GM23338 (cell line): ENCODE measurements at regions not wholly inside any gene's neighbourhood (a gene's known extent, or its start where the extent isn't known, plus 50 kb on each side); places are given as distances from the start of the nearest gene placed in this dataset.

Experiments used
- ATAC-seq: fragments of 200-7000 bp; cut with Tn5 transposase; 3 replicates; pipeline ENCODE4 v1.9.1; 2020
- DNase-seq: peaks from one replicate; pipeline ENCODE4 v3.0.0-alpha.2; 2015; ENCODE audit warnings: low spot score
- H2AFZ ChIP-seq: fragments of 200-600 bp; sonication (generic); 2 replicates; pipeline ENCODE4 v1.8.0; 2016; ENCODE audit warnings: antibody characterized with exemption, mild to moderate bottlenecking, moderate library complexity
- H3F3A ChIP-seq: fragments of 200-600 bp; sonication (generic); replicated peaks from 2 replicates; pipeline ENCODE4 v1.8.0; 2017; ENCODE audit warnings: antibody characterized with exemption, mixed run types, low read depth
- H3K27ac ChIP-seq: fragments of 200-600 bp; sonication (generic); 2 replicates; pipeline ENCODE4 v1.6.1; 2016; ENCODE audit warnings: low read depth
- H3K27me3 ChIP-seq: fragments of 200-600 bp; sonication (generic); 2 replicates; pipeline ENCODE4 v1.8.0; 2016; ENCODE audit warnings: mild to moderate bottlenecking, mixed run types, moderate library complexity; ENCODE audit not compliant: insufficient read depth
- H3K36me3 ChIP-seq: fragments of 200-600 bp; sonication (generic); 2 replicates; pipeline ENCODE4 v1.8.0; 2016; ENCODE audit warnings: mild to moderate bottlenecking; ENCODE audit not compliant: insufficient read depth
- H3K4me1 ChIP-seq: fragments of 200-600 bp; sonication (generic); 2 replicates; pipeline ENCODE4 v1.8.0; 2016; ENCODE audit warnings: mild to moderate bottlenecking, moderate library complexity; ENCODE audit not compliant: insufficient read depth
- H3K4me2 ChIP-seq: fragments of 200-600 bp; sonication (generic); 2 replicates; pipeline ENCODE4 v1.7.1; 2017; ENCODE audit warnings: mixed run types
- H3K4me3 ChIP-seq: fragments of 200-600 bp; sonication (generic); 2 replicates; pipeline ENCODE4 v1.6.1; 2016; ENCODE audit warnings: mixed run types
- H3K79me2 ChIP-seq: fragments of 200-600 bp; sonication (generic); replicated peaks from 2 replicates; pipeline ENCODE4 v1.8.0; 2017; ENCODE audit warnings: mild to moderate bottlenecking; ENCODE audit not compliant: insufficient read depth
- H3K9me2 ChIP-seq: fragments of 200-600 bp; sonication (generic); 2 replicates; pipeline ENCODE4 v1.8.0; 2017; ENCODE audit not compliant: insufficient read depth
- H4K20me1 ChIP-seq: fragments of 200-600 bp; sonication (generic); replicated peaks from 2 replicates; pipeline ENCODE4 v1.8.0; 2017; ENCODE audit warnings: mild to moderate bottlenecking; ENCODE audit not compliant: insufficient read depth
- H3K27ac Mint-ChIP-seq: 2 replicates; pipeline ENCODE4 v1.8.0; 2020; ENCODE audit warnings: inconsistent platforms, mild to moderate bottlenecking, moderate library complexity, mixed read lengths
- H3K27me3 Mint-ChIP-seq: 3 replicates; pipeline ENCODE4 v1.8.0; 2022; ENCODE audit warnings: low read depth, mild to moderate bottlenecking, moderate library complexity, mixed read lengths, inconsistent platforms; ENCODE audit not compliant: insufficient read depth, poor library complexity
- H3K36me3 Mint-ChIP-seq: 3 replicates; pipeline ENCODE4 v1.8.0; 2021; ENCODE audit warnings: low read depth, mild to moderate bottlenecking, inconsistent platforms, moderate library complexity, mixed read lengths
- H3K4me1 Mint-ChIP-seq: 3 replicates; pipeline ENCODE4 v1.8.0; 2020; ENCODE audit warnings: mild to moderate bottlenecking, inconsistent platforms, mixed read lengths
- H3K4me3 Mint-ChIP-seq: 3 replicates; pipeline ENCODE4 v1.8.0; 2021; ENCODE audit warnings: moderate library complexity, mild to moderate bottlenecking, inconsistent platforms, mixed read lengths
- H3K9me3 Mint-ChIP-seq: 3 replicates; pipeline ENCODE4 v1.8.0; 2020; ENCODE audit warnings: moderate library complexity, mild to moderate bottlenecking, inconsistent platforms, mixed read lengths
- CTCF ChIP-seq, 2 experiments: fragments of 200-600 bp in 1 of 2; sonication (generic) in 1 of 2; conservative IDR thresholded peaks; 2 replicates each; pipeline versions ENCODE4 v1.5.1 to v1.6.1; 2016 to 2017; ENCODE audit warnings: antibody characterized with exemption in 2 of 2, low read depth in 2 of 2, mild to moderate bottlenecking in 2 of 2, moderate library complexity in 1 of 2
- ETS1 ChIP-seq: IDR thresholded peaks from 2 replicates; pipeline ENCODE4 v1.6.1; 2016; ENCODE audit warnings: antibody characterized with exemption
- EZH2phosphoT487 ChIP-seq: fragments of 200-600 bp; sonication (generic); IDR thresholded peaks from one replicate; pipeline ENCODE4 v1.8.1; 2018; ENCODE audit warnings: antibody characterized with exemption; ENCODE audit not compliant: unreplicated experiment
- JUNB ChIP-seq: IDR thresholded peaks from one replicate; pipeline ENCODE4 v1.6.1; 2016; ENCODE audit warnings: antibody characterized with exemption; ENCODE audit not compliant: unreplicated experiment
- NANOG ChIP-seq: IDR thresholded peaks from 2 replicates; pipeline ENCODE4 v1.6.1; 2016; ENCODE audit warnings: antibody characterized with exemption, borderline replicate concordance
- POLR2AphosphoS5 ChIP-seq: IDR thresholded peaks from 2 replicates; pipeline ENCODE4 v1.6.1; 2016; ENCODE audit warnings: antibody characterized with exemption, low read depth
- REST ChIP-seq: IDR thresholded peaks from one replicate; pipeline ENCODE4 v1.6.1; 2018; ENCODE audit warnings: antibody characterized with exemption; ENCODE audit not compliant: unreplicated experiment
- STAT1 ChIP-seq: IDR thresholded peaks from one replicate; pipeline ENCODE4 v1.6.1; 2016; ENCODE audit warnings: antibody characterized with exemption; ENCODE audit not compliant: unreplicated experiment
- ZNF114 ChIP-seq: fragments of 250-450 bp; sonication (Bioruptor Pico); IDR thresholded peaks from 2 replicates; pipeline ENCODE4 v1.5.0; 2020; ENCODE audit warnings: mild to moderate bottlenecking, moderate library complexity
- ZNF331 ChIP-seq: fragments of 250-450 bp; sonication (Bioruptor Pico); IDR thresholded peaks from 2 replicates; pipeline ENCODE4 v1.5.0; 2020; ENCODE audit warnings: low read depth, mild to moderate bottlenecking, moderate library complexity
- ZNF462 ChIP-seq: fragments of 250-450 bp; sonication (Bioruptor Pico); IDR thresholded peaks from 2 replicates; pipeline ENCODE4 v1.5.0; 2020; ENCODE audit warnings: mild to moderate bottlenecking, moderate library complexity

- no peak for TF ChIP-seq CTCF (conservative IDR thresholded peaks at IDR 0.05; ENCODE audit: low read depth in 2 of 2)
Observed at GRCh38 chr1:90824551-90824950, 107.4 kb upstream of the BARHL2 start (continued).

DNA sequence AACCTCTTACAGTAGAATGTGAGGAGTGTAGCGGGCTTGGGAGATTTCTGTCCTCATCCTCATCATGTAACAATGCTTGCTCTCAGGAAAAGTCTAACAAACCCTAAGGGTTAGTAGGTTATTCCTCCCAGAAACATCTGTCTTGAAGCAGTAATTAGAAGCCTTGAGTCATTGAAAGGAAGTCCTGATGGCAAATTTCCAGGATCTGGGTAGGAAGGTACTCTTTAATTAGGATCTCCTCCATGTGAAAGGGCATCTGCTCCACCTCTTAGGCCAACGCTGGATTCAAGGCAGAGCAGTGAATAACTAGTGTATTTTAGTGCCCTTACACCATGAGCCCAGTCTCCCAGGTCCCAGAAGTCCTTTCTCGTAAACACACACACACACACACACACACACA is 106.6 kb upstream of the BARHL2 start:
- Histone ChIP-seq H4K20me1 (no peaks in the 10 kb centered on the region; the same call in 1 of the 2 replicates), H3K9me2 (no peaks in the 10 kb centered on the region; the same call in 1 of the 2 replicates), H3K79me2 (no peaks in the 10 kb centered on the region), H3K4me2 (no peak overlapping the region), H3K36me3 (no peaks in the 10 kb centered on the region), H3F3A (no peaks in the 10 kb centered on the region), H3K4me1 (no peaks in the 10 kb centered on the region), H3K27ac (no peak overlapping the region), H2AFZ (no peak overlapping the region), H3K27me3 (peaks cover 6% of the 10 kb centered on the region; the same call in 1 of the 2 replicates), H3K4me3 (no peak overlapping the region)
- H3K4me1 Mint-ChIP-seq, result no peaks in the 10 kb centered on the region
- no peaks in the 10 kb centered on the region for H3K36me3 Mint-ChIP-seq
- H3K27ac Mint-ChIP-seq, result no peak overlapping the region
- no peaks in the 10 kb centered on the region for H3K9me3 Mint-ChIP-seq
- ATAC-seq (no peak), DNase-seq (no peak)
- no peak overlapping the region for H3K4me3 Mint-ChIP-seq
- peaks cover 7% of the 10 kb centered on the region for H3K27me3 Mint-ChIP-seq
- TF ChIP-seq NANOG (no peak), ETS1 (no peak), ZNF462 (no peak), ZNF331 (CRISPR knock-in tag) (no peak), EZH2phosphoT487 (no peak), POLR2AphosphoS5 (no peak), CTCF (conservative IDR thresholded peaks at IDR 0.05; ENCODE audit: low read depth in 2 of 2) (no peak), JUNB (no peak), REST (no peak), ZNF114 (CRISPR knock-in tag) (no peak), STAT1 (no peak)
